ENCODE measurements at regions not wholly inside any gene's neighbourhood (a gene's known extent, or its start where the extent isn't known, plus 50 kb on each side); places are given as distances from the start of the nearest gene placed in this dataset.
A peak's percentile ranks its signal among the peaks of the same experiment; 100 is the strongest.

GRCh38 chr13:61734683-61735082 is 319.0 kb upstream of the PCDH20 start:
- Histone ChIP-seq H3K9me3 (ENCODE audit: low read depth) (no peaks in the 10 kb centered on the region), H3K27me3 (no peaks in the 10 kb centered on the region), H2AFZ (no peak overlapping the region), H3K4me2 (no peak overlapping the region), H3K9me2 (replicated peaks; ENCODE audit: insufficient read depth) (no peaks in the 10 kb centered on the region), H3K4me1 (ENCODE audit: insufficient read depth) (no peaks in the 10 kb centered on the region), H3K27ac (no peak overlapping the region), H3K4me3 (no peak overlapping the region), H3K36me3 (replicated peaks; ENCODE audit: insufficient read depth, low read depth) (no peaks in the 10 kb centered on the region), H3K79me2 (no peaks in the 10 kb centered on the region), H4K20me1 (ENCODE audit: insufficient read depth, poor library complexity, severe bottlenecking) (no peaks in the 10 kb centered on the region)
- DNase-seq (ENCODE audit: low spot score): no peak
- WGBS (ENCODE audit: low lambda C conversion rate, missing lambda C conversion rate): 90% methylated on average over 1 of the region's 1 CpG
- TF ChIP-seq CTCF (IDR thresholded peaks at IDR 0.05; ENCODE audit: poor library complexity): no peak
- TF ChIP-seq EZH2phosphoT487 (IDR thresholded peaks at IDR 0.05; ENCODE audit: low read depth, severe bottlenecking, unreplicated experiment): no peak
- no peak for TF ChIP-seq EZH2 (IDR thresholded peaks at IDR 0.05; ENCODE audit: borderline replicate concordance)

- no peak overlapping the region for H3K4me2 ChIP-seq
- 75% methylated on average over 1 of the region's 1 CpG for WGBS (ENCODE audit: low lambda C conversion rate, missing lambda C conversion rate)
- peak; percentile 34 for DNase-seq (ENCODE audit: low spot score)
- no peaks in the 10 kb centered on the region for H3K79me2 ChIP-seq
- no peak overlapping the region for H3K27ac ChIP-seq
- no peaks in the 10 kb centered on the region for H3K9me3 ChIP-seq (ENCODE audit: low read depth)
- H3K27me3 ChIP-seq: no peaks in the 10 kb centered on the region
- TF ChIP-seq CTCF (IDR thresholded peaks at IDR 0.05; ENCODE audit: poor library complexity) (no peak), EZH2 (IDR thresholded peaks at IDR 0.05; ENCODE audit: borderline replicate concordance) (no peak), EZH2phosphoT487 (IDR thresholded peaks at IDR 0.05; ENCODE audit: low read depth, severe bottlenecking, unreplicated experiment) (no peak)
- no peak overlapping the region for H3K4me3 ChIP-seq
- H3K4me1 ChIP-seq (ENCODE audit: insufficient read depth): peaks cover 6% of the 10 kb centered on the region
- H3K36me3 ChIP-seq (replicated peaks; ENCODE audit: insufficient read depth, low read depth): no peaks in the 10 kb centered on the region
- no peaks in the 10 kb centered on the region for H3K9me2 ChIP-seq (replicated peaks; ENCODE audit: insufficient read depth)
- no peaks in the 10 kb centered on the region for H4K20me1 ChIP-seq (ENCODE audit: insufficient read depth, poor library complexity, severe bottlenecking)
- no peak overlapping the region for H2AFZ ChIP-seq
Measured at GRCh38 chr13:61728471-61728870, 312.8 kb upstream of the PCDH20 start.

DNA sequence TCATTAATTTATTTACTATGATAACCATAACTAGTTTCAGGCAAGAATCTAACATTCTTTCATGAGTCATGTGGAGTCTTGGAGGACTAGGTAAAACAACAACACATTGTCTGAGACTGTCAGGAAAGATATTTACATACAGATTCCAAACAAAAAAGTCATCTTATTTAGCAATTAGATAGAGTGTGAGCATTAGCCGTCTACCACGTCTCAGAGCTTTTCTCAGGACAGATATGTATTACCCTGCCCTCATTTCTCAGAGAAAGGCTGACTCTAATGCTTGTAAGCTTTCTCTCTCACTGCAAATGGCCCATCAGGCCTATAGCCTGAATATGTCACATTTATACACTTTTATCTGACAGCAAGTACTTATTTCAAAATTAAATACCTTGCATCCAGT is 312.1 kb upstream of the PCDH20 start:
- Histone ChIP-seq H3K9me2 (replicated peaks; ENCODE audit: insufficient read depth) (no peaks in the 10 kb centered on the region), H3K4me3 (no peak overlapping the region), H3K27ac (peak overlapping the region; percentile 6), H3K4me2 (no peak overlapping the region), H3K79me2 (no peaks in the 10 kb centered on the region), H4K20me1 (ENCODE audit: insufficient read depth, poor library complexity, severe bottlenecking) (no peaks in the 10 kb centered on the region), H3K9me3 (ENCODE audit: low read depth) (no peaks in the 10 kb centered on the region), H3K27me3 (no peaks in the 10 kb centered on the region), H3K36me3 (replicated peaks; ENCODE audit: insufficient read depth, low read depth) (no peaks in the 10 kb centered on the region), H3K4me1 (ENCODE audit: insufficient read depth) (peaks cover 6% of the 10 kb centered on the region), H2AFZ (no peak overlapping the region)
- DNase-seq (ENCODE audit: low spot score): no peak
- TF ChIP-seq EZH2phosphoT487 (IDR thresholded peaks at IDR 0.05; ENCODE audit: low read depth, severe bottlenecking, unreplicated experiment) (no peak), EZH2 (IDR thresholded peaks at IDR 0.05; ENCODE audit: borderline replicate concordance) (no peak), CTCF (IDR thresholded peaks at IDR 0.05; ENCODE audit: poor library complexity) (no peak)
- WGBS (ENCODE audit: low lambda C conversion rate, missing lambda C conversion rate): 56% methylated on average over 2 of the region's 2 CpGs

DNA sequence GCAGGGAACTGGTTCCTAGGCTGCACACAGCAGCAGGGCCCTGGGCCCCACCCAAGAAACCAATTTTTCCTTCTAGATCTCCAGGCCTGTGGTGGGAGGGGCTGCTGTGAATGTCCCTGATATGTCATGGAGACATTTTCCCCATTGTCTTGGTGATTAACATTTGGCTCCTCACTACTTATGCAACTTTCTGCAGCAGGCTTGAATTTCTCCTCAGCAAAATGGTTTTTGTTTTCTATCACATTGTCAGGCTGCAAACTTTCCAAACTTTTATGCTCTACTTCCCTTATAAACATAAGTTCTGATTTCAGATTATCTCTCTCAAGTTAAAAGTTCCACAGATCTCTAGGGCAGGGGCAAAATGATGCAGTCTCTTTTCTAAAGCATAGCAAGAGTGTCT is 310.2 kb upstream of the PCDH20 start:
- DNase-seq (ENCODE audit: low spot score): no peak
- no peak for TF ChIP-seq EZH2 (IDR thresholded peaks at IDR 0.05; ENCODE audit: borderline replicate concordance)
- Histone ChIP-seq H2AFZ (no peak overlapping the region), H3K27ac (no peak overlapping the region), H3K9me2 (replicated peaks; ENCODE audit: insufficient read depth) (no peaks in the 10 kb centered on the region), H4K20me1 (ENCODE audit: insufficient read depth, poor library complexity, severe bottlenecking) (no peaks in the 10 kb centered on the region), H3K4me2 (no peak overlapping the region), H3K36me3 (replicated peaks; ENCODE audit: insufficient read depth, low read depth) (no peaks in the 10 kb centered on the region), H3K79me2 (no peaks in the 10 kb centered on the region), H3K4me3 (no peak overlapping the region), H3K9me3 (ENCODE audit: low read depth) (no peaks in the 10 kb centered on the region), H3K4me1 (ENCODE audit: insufficient read depth) (peaks cover 6% of the 10 kb centered on the region), H3K27me3 (no peaks in the 10 kb centered on the region)

All from hepatocyte (in vitro differentiated cells).